PC-9 (cell line): ENCODE measurements at regions not wholly inside any gene's neighbourhood (a gene's known extent, or its start where the extent isn't known, plus 50 kb on each side); places are given as distances from the start of the nearest gene placed in this dataset.

Experiments used
- EZH2 ChIP-seq: fragments of 200-600 bp; sonication (generic); IDR thresholded peaks from 2 replicates; pipeline ENCODE4 v1.8.0; 2017; ENCODE audit warnings: antibody characterized with exemption, low read depth
- TF ChIP-seq, protein P1 (sequence below): fragments of 200-600 bp; sonication (generic); conservative IDR thresholded peaks from 2 replicates; pipeline ENCODE4 v1.6.1; 2017; ENCODE audit warnings: mixed run types, antibody characterized with exemption, mild to moderate bottlenecking, moderate library complexity

DNA sequence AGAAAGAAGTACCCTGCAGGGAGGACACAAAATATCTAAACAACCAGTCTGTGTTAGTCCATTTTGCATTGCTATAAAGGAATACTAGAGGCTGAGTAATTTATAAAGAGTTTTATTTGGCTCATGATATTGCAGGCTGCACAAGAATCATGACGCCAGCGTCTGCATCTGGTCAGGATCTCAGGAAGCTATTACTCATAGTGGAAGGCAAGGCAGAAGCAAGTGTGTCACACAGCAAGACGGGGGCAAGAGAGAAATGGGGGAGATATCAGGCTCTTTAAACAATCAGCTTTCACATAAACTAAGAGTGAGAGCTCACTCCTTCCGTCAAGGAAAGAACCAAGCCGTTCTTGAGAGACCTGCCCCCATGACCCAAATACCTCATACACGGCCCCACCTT is 614.8 kb downstream of the ZIC1 start:
- TF ChIP-seq, protein P1, sequence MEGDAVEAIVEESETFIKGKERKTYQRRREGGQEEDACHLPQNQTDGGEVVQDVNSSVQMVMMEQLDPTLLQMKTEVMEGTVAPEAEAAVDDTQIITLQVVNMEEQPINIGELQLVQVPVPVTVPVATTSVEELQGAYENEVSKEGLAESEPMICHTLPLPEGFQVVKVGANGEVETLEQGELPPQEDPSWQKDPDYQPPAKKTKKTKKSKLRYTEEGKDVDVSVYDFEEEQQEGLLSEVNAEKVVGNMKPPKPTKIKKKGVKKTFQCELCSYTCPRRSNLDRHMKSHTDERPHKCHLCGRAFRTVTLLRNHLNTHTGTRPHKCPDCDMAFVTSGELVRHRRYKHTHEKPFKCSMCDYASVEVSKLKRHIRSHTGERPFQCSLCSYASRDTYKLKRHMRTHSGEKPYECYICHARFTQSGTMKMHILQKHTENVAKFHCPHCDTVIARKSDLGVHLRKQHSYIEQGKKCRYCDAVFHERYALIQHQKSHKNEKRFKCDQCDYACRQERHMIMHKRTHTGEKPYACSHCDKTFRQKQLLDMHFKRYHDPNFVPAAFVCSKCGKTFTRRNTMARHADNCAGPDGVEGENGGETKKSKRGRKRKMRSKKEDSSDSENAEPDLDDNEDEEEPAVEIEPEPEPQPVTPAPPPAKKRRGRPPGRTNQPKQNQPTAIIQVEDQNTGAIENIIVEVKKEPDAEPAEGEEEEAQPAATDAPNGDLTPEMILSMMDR = no peak
- no peak for TF ChIP-seq EZH2
